ENCODE measurements at regions not wholly inside any gene's neighbourhood (a gene's known extent, or its start where the extent isn't known, plus 50 kb on each side); places are given as distances from the start of the nearest gene placed in this dataset.

DNA sequence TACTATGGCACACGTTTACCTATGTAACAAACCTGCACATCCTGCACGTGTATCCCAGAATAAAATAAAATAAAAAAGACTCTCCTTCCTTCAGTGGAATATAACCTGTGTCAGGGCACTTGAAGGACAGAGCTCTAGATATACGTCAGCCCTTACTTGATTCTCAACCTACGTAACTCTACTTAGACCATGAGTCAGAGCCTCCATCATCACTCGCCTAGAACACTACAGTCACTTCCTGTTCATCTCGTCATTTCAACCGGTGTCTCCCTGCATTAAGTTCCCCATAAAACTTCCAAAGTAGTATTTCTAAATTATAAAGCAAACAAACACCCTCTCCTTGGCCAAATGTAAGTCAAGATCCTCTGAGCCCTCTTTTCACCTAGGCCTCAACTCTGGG lies 243.5 kb upstream of the CCNG1 start:
- WGBS (ENCODE audit: extremely low coverage, insufficient read length, low lambda C conversion rate) = no CpG with 5 or more reads among the region's 7 CpGs
- TF ChIP-seq CTCF (conservative IDR thresholded peaks at IDR 0.05) = no peak

More for the DNA sequence above, 243.5 kb upstream of the CCNG1 start:
- Histone ChIP-seq H4K91ac (ENCODE audit: insufficient read length, low read depth, low read length) (no peak overlapping the region), H3K9me3 (ENCODE audit: control insufficient read depth, low read depth, low read length) (no peaks in the 10 kb centered on the region), H2BK20ac (ENCODE audit: low read depth, low read length, poor library complexity, severe bottlenecking) (no peak overlapping the region), H2AFZ (ENCODE audit: low read length) (no peak overlapping the region), H3K9ac (ENCODE audit: extremely low read depth, insufficient read length, low read length) (no peak overlapping the region), H2BK120ac (ENCODE audit: low read depth, low read length, poor library complexity, severe bottlenecking) (no peak overlapping the region), H2BK12ac (ENCODE audit: insufficient read length, low read depth, low read length) (no peak overlapping the region), H3K27ac (ENCODE audit: insufficient read length, low read depth, low read length) (no peak overlapping the region), H2AK5ac (ENCODE audit: insufficient read length, low read length) (no peak overlapping the region), H2BK15ac (ENCODE audit: low read depth, low read length) (no peak overlapping the region), H3K79me1 (ENCODE audit: insufficient read depth, low read depth, low read length, poor library complexity, severe bottlenecking) (no peaks in the 10 kb centered on the region), H3K4me2 (ENCODE audit: insufficient read depth, insufficient read length, low read length) (no peak overlapping the region), H3K79me2 (ENCODE audit: insufficient read depth, low read length) (no peaks in the 10 kb centered on the region), H2BK5ac (ENCODE audit: insufficient read length, low read length) (no peak overlapping the region), H3K14ac (ENCODE audit: insufficient read depth, low read length) (no peak overlapping the region), H4K5ac (ENCODE audit: insufficient read length, low read depth, low read length) (no peak overlapping the region), H3K56ac (ENCODE audit: insufficient read length, low read depth, low read length) (no peak overlapping the region), H3K18ac (ENCODE audit: insufficient read length, low read depth, low read length) (no peak overlapping the region), H4K8ac (replicated peaks; ENCODE audit: insufficient read length, low read depth, low read length) (no peak overlapping the region), H3K4me1 (ENCODE audit: insufficient read depth, low read length) (no peaks in the 10 kb centered on the region), H4K20me1 (ENCODE audit: control insufficient read depth, insufficient read depth, insufficient read length) (no peaks in the 10 kb centered on the region), H3K27me3 (ENCODE audit: insufficient read depth, low read length) (no peaks in the 10 kb centered on the region), H3K23me2 (ENCODE audit: insufficient read length, low read depth, low read length, poor library complexity, severe bottlenecking) (no peaks in the 10 kb centered on the region), H3K4ac (ENCODE audit: low read depth, low read length) (no peak overlapping the region), H3K23ac (ENCODE audit: insufficient read length, low read depth, low read length) (no peak overlapping the region), H3T11ph (ENCODE audit: low read length) (no peak overlapping the region)
- Mint-ChIP-seq H3K4me3 (no peak overlapping the region), H3K9me3 (no peaks in the 10 kb centered on the region), H3K27me3 (ENCODE audit: low read depth) (no peaks in the 10 kb centered on the region), H3K27ac (peak overlapping the region in 1 of 3 experiments; percentile 3; a peak in 2 of 7 replicates), H3K4me1 (peaks cover 8 to 10% of the 10 kb centered on the region in 2 experiments), H3K36me3 (ENCODE audit: insufficient read depth in 1 of 3, low read depth in 3 of 3) (no peaks in the 10 kb centered on the region)
- DNase-seq = no peak
